IMR-90 (cell line): ENCODE measurements at regions not wholly inside any gene's neighbourhood (a gene's known extent, or its start where the extent isn't known, plus 50 kb on each side); places are given as distances from the start of the nearest gene placed in this dataset.

Experiments
- ATAC-seq: fragments of 200-7000 bp; cut with Tn5 transposase; 2 replicates; pipeline ENCODE4 v1.9.1; 2020; ENCODE audit warnings: low read depth, mild to moderate bottlenecking, moderate library complexity
- BruUV-seq: library from RNA; stranded (reverse); fragments of 400-500 nt; replicated peaks from 2 replicates; lab custom pipeline; 2021; lab: Mats Ljungman, UMichigan
- CTCF ChIA-PET: fragments of 300-600 bp; formaldehyde crosslinking; extraction: SDS; loops from one replicate; lab custom pipeline; 2021; ENCODE audit warnings: antibody characterized with exemption; lab: Yijun Ruan, JAX
- POLR2A ChIA-PET: fragments of 300-600 bp; sonication (Branson Sonifier 250); formaldehyde crosslinking; loops from one replicate; lab custom pipeline; 2022; ENCODE audit warnings: antibody characterized with exemption; ENCODE audit not compliant: unreplicated experiment; lab: Charles Lee
- DNase-seq: peaks from one replicate; pipeline ENCODE4 v3.0.0; 2013
- H2AFZ ChIP-seq: replicated peaks from 2 replicates; pipeline ENCODE3; 2013; ENCODE audit warnings: low read length, mild to moderate bottlenecking; ENCODE audit not compliant: poor library complexity
- H2AK5ac ChIP-seq: 2 replicates; pipeline ENCODE4 v1.6.1; 2013; ENCODE audit warnings: low read depth, low read length, inconsistent platforms
- H2AK9ac ChIP-seq: replicated peaks from 2 replicates; pipeline ENCODE3; 2013; ENCODE audit warnings: mild to moderate bottlenecking, low read depth, low read length, moderate library complexity; ENCODE audit not compliant: poor library complexity
- H2BK120ac ChIP-seq: 2 replicates; pipeline ENCODE4 v1.6.1; 2013; ENCODE audit warnings: low read depth, low read length, inconsistent platforms
- H2BK15ac ChIP-seq: 3 replicates; pipeline ENCODE4 v1.6.1; 2013; ENCODE audit warnings: low read depth, low read length, inconsistent platforms
- H2BK20ac ChIP-seq: 2 replicates; pipeline ENCODE4 v1.6.1; 2013; ENCODE audit warnings: low read depth, mild to moderate bottlenecking, inconsistent platforms, low read length, moderate library complexity
- H2BK5ac ChIP-seq: 2 replicates; pipeline ENCODE4 v1.6.1; 2013; ENCODE audit warnings: mild to moderate bottlenecking, low read depth, low read length, inconsistent platforms; ENCODE audit not compliant: poor library complexity, severe bottlenecking
- H3K14ac ChIP-seq: replicated peaks from 2 replicates; pipeline ENCODE4 v1.6.1; 2013; ENCODE audit warnings: low read depth, low read length, inconsistent platforms
- H3K18ac ChIP-seq: 2 replicates; pipeline ENCODE4 v1.6.1; 2013; ENCODE audit warnings: low read depth, low read length, control low read depth
- H3K23ac ChIP-seq: 2 replicates; pipeline ENCODE4 v1.6.1; 2013; ENCODE audit warnings: low read depth, low read length, inconsistent platforms
- H3K27ac ChIP-seq: 2 replicates; pipeline ENCODE4 v1.5.1; 2013; ENCODE audit warnings: mild to moderate bottlenecking, control low read depth, low read length; ENCODE audit not compliant: insufficient read depth
- H3K27me3 ChIP-seq: 2 replicates; pipeline ENCODE4 v1.6.1; 2013; ENCODE audit warnings: low read length; ENCODE audit not compliant: control insufficient read depth, insufficient read depth
- H3K36me3 ChIP-seq: 2 replicates; pipeline ENCODE4 v1.6.1; 2013; ENCODE audit warnings: low read length, mixed read lengths; ENCODE audit not compliant: control insufficient read depth, insufficient read depth
- H3K4ac ChIP-seq: 2 replicates; pipeline ENCODE4 v1.6.1; 2013; ENCODE audit warnings: low read depth, low read length, inconsistent platforms
- H3K4me1 ChIP-seq: 2 replicates; pipeline ENCODE4 v1.6.1; 2013; ENCODE audit warnings: low read length, mixed read lengths; ENCODE audit not compliant: control insufficient read depth, insufficient read depth
- H3K4me2 ChIP-seq: 2 replicates; pipeline ENCODE4 v1.6.1; 2013; ENCODE audit warnings: low read depth, mild to moderate bottlenecking, control low read depth, low read length, moderate library complexity
- H3K4me3 ChIP-seq: 2 replicates; pipeline ENCODE4 v1.5.1; 2013; ENCODE audit warnings: low read depth, mild to moderate bottlenecking, control low read depth, low read length, moderate library complexity; ENCODE audit not compliant: insufficient read depth
- H3K56ac ChIP-seq: 2 replicates; pipeline ENCODE4 v1.6.1; 2013; ENCODE audit warnings: low read length, inconsistent platforms; ENCODE audit not compliant: insufficient read depth; ENCODE audit errors: extremely low read depth
- H3K79me1 ChIP-seq, 2 experiments: 2 replicates each; pipeline ENCODE4 v1.6.1; 2013; ENCODE audit warnings: low read length in 2 of 2, inconsistent platforms in 1 of 2, low read depth in 1 of 2
- H3K9ac ChIP-seq: 2 replicates; pipeline ENCODE4 v1.6.1; 2013; ENCODE audit warnings: low read depth, low read length, control low read depth
- H3K9me1 ChIP-seq: 2 replicates; pipeline ENCODE4 v1.6.1; 2013; ENCODE audit warnings: low read length, inconsistent platforms; ENCODE audit not compliant: insufficient read depth
- H3K9me3 ChIP-seq: 2 replicates; pipeline ENCODE4 v1.6.1; 2013; ENCODE audit warnings: low read length; ENCODE audit not compliant: control insufficient read depth, insufficient read depth
- H4K20me1 ChIP-seq: 2 replicates; pipeline ENCODE4 v1.6.1; 2013; ENCODE audit warnings: low read length, inconsistent platforms; ENCODE audit not compliant: insufficient read depth
- H4K5ac ChIP-seq: 2 replicates; pipeline ENCODE4 v1.6.1; 2013; ENCODE audit warnings: mild to moderate bottlenecking, low read depth, low read length, control low read depth
- H4K8ac ChIP-seq, 2 experiments: 2 replicates each; pipeline ENCODE4 v1.6.1; 2013; ENCODE audit warnings: low read depth in 2 of 2, low read length in 2 of 2, control low read depth in 1 of 2, inconsistent platforms in 1 of 2
- H4K91ac ChIP-seq: 2 replicates; pipeline ENCODE4 v1.6.1; 2013; ENCODE audit warnings: low read depth, low read length, inconsistent platforms; ENCODE audit not compliant: insufficient read depth
- BHLHE40 ChIP-seq: fragments of 150-350 bp; IDR thresholded peaks from 2 replicates; pipeline ENCODE4 v1.6.1; 2016; ENCODE audit warnings: mild to moderate bottlenecking, low read depth, low read length
- CEBPB ChIP-seq: IDR thresholded peaks from 2 replicates; pipeline ENCODE4 v1.6.1; 2012; ENCODE audit warnings: low read depth, low read length, improper control_type of control experiment
- CHD1 ChIP-seq: IDR thresholded peaks from 2 replicates; pipeline ENCODE4 v1.6.1; 2012; ENCODE audit warnings: low read depth, low read length, improper control_type of control experiment
- MAFK ChIP-seq: IDR thresholded peaks from 2 replicates; pipeline ENCODE4 v1.6.1; 2012; ENCODE audit warnings: low read depth, low read length, improper control_type of control experiment
- MAZ ChIP-seq: IDR thresholded peaks from 2 replicates; pipeline ENCODE4 v1.6.1; 2012; ENCODE audit warnings: low read depth, mild to moderate bottlenecking, low read length, improper control_type of control experiment, moderate library complexity, borderline replicate concordance
- MXI1 ChIP-seq: IDR thresholded peaks from 2 replicates; pipeline ENCODE4 v1.6.1; 2012; ENCODE audit warnings: low read depth, mild to moderate bottlenecking, low read length, moderate library complexity, borderline replicate concordance
- RAD21 ChIP-seq: IDR thresholded peaks from 2 replicates; pipeline ENCODE4 v1.6.1; 2012; ENCODE audit warnings: low read length, improper control_type of control experiment
- RFX5 ChIP-seq: IDR thresholded peaks from 2 replicates; pipeline ENCODE4 v1.8.0; 2012; ENCODE audit warnings: low read depth, mild to moderate bottlenecking, low read length, moderate library complexity
- WGBS, 2 experiments: methylation state at CpG; one replicate each; pipeline versions ENCODE4 v1.1.5 to v1.1.7; 2013; ENCODE audit warnings: missing lambda C conversion rate in 2 of 2; ENCODE audit not compliant: insufficient read length in 1 of 2; ENCODE audit errors: extremely low coverage in 2 of 2; 5-methylcytosine and 5-hydroxymethylcytosine counted together
- dilution Hi-C: fragments of 300-500 bp; cut with HindIII; formaldehyde crosslinking; loops from one replicate; pipeline ENCODE4 v1.14.3; 2018; ENCODE audit warnings: low sequenced_read_pairs; ENCODE audit not compliant: unreplicated experiment
- in situ Hi-C: fragments of 300-500 bp; cut with MboI; formaldehyde crosslinking; loops from 3 replicates; pipeline ENCODE4 v1.14.3; 2019; ENCODE audit warnings: low sequenced_read_pairs, inconsistent platforms, mixed read lengths
- intact Hi-C: fragments of 100-400 bp; cut with micrococcal nuclease; formaldehyde crosslinking; loops from 2 replicates; pipeline ENCODE4 v1.10.0; 2022
- TF ChIP-seq, protein P1 (sequence below): fragments of 150-350 bp; IDR thresholded peaks from 2 replicates; pipeline ENCODE4 v1.6.1; 2016; ENCODE audit warnings: low read depth, mild to moderate bottlenecking, low read length, moderate library complexity, borderline replicate concordance

DNA sequence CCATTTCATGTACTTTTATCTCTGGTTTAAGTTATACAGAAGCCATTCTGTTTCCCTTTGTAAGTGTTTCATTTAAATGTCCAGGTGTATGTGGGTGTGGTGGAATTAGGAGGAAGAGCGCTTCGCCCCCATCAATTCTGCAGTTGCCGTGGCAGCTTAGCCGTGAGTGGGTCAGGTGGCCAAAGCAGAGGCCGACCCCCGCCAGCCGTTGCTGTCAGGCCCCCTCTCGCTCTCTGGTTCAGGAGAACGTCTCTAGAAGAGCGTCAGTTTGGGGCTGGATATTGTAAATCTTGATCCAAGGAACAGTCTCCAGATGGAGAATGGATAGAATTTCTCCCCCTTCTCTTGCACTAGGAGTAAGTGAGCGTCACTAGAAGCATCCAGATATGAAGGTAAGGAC lies 367.4 kb downstream of the FOXA2 start:
- Histone ChIP-seq H3K36me3 (no peaks in the 10 kb centered on the region), H3K4me2 (no peak overlapping the region), H2BK120ac (no peak overlapping the region), H4K8ac (no peak overlapping the region), H2AK9ac (no peak overlapping the region), H3K27me3 (no peaks in the 10 kb centered on the region), H2BK20ac (no peak overlapping the region), H2BK5ac (no peak overlapping the region), H2AK5ac (no peak overlapping the region), H2AFZ (no peak overlapping the region), H3K4ac (no peak overlapping the region), H3K9me3 (peaks cover 13% of the 10 kb centered on the region), H4K5ac (no peak overlapping the region), H2BK15ac (no peak overlapping the region), H3K4me3 (no peak overlapping the region), H3K23ac (no peak overlapping the region), H3K9me1 (no peaks in the 10 kb centered on the region), H4K20me1 (no peaks in the 10 kb centered on the region), H3K79me1 (no peaks in the 10 kb centered on the region), H3K27ac (no peak overlapping the region), H3K14ac (no peak overlapping the region), H4K91ac (no peak overlapping the region), H3K4me1 (no peaks in the 10 kb centered on the region), H3K56ac (no peak overlapping the region), H3K9ac (no peak overlapping the region), H3K18ac (no peak overlapping the region)
- no CpG with 5 or more reads among the region's 11 CpGs for WGBS, 2 experiments
- ChIA-PET CTCF (no interaction called here), POLR2A (no interaction called here)
- no peak for DNase-seq
- no peak for TF ChIP-seq CEBPB
- no peak for TF ChIP-seq MAFK
- no peak for TF ChIP-seq MAZ
- TF ChIP-seq, protein P1, sequence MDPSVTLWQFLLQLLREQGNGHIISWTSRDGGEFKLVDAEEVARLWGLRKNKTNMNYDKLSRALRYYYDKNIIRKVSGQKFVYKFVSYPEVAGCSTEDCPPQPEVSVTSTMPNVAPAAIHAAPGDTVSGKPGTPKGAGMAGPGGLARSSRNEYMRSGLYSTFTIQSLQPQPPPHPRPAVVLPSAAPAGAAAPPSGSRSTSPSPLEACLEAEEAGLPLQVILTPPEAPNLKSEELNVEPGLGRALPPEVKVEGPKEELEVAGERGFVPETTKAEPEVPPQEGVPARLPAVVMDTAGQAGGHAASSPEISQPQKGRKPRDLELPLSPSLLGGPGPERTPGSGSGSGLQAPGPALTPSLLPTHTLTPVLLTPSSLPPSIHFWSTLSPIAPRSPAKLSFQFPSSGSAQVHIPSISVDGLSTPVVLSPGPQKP, result no peak
- TF ChIP-seq RFX5, result no peak
- no peak for TF ChIP-seq BHLHE40
- no peak for TF ChIP-seq CHD1
- TF ChIP-seq MXI1, result no peak
- TF ChIP-seq RAD21, result no peak
- no peak for ATAC-seq
- dilution Hi-C loops, result no loop called here
- intact Hi-C loops, result no loop called here
- BruUV-seq, result no TSS peak
- in situ Hi-C loops, result no loop called here
